HEK293T (cell line): ENCODE measurements at regions not wholly inside any gene's neighbourhood (a gene's known extent, or its start where the extent isn't known, plus 50 kb on each side); places are given as distances from the start of the nearest gene placed in this dataset.
"Not testable (repeated sequence)": the region's sequence is repeated elsewhere in the genome, so short reads cannot be mapped to it uniquely, and the experiment has no call there.

Experiments
- CTCF ChIA-PET: fragments of 350-600 bp; formaldehyde crosslinking; extraction: SDS; loops from one replicate; lab custom pipeline; 2021; ENCODE audit warnings: antibody characterized with exemption, inconsistent platforms; lab: Yijun Ruan, JAX
- POLR2A ChIA-PET: fragments of 350-600 bp; formaldehyde crosslinking; extraction: SDS; loops from one replicate; lab custom pipeline; 2020; ENCODE audit warnings: antibody characterized with exemption, inconsistent platforms; lab: Yijun Ruan, JAX
- DNase-seq: peaks from one replicate; pipeline ENCODE4 v3.0.0; 2012; ENCODE audit warnings: mixed read lengths; ENCODE audit errors: extremely low spot score
- ARNT ChIP-seq: fragments of 450-650 bp; IDR thresholded peaks from 2 replicates; pipeline ENCODE4 v1.6.1; 2017; ENCODE audit warnings: mild to moderate bottlenecking
- BHLHE40 ChIP-seq: fragments of 450-650 bp; IDR thresholded peaks from 2 replicates; pipeline ENCODE4 v1.6.1; 2016; ENCODE audit warnings: mild to moderate bottlenecking, moderate library complexity, borderline replicate concordance
- CTBP1 ChIP-seq: fragments of 450-650 bp; IDR thresholded peaks from 2 replicates; pipeline ENCODE4 v1.6.1; 2016; ENCODE audit warnings: borderline replicate concordance
- ELF4 ChIP-seq: fragments of 450-650 bp; IDR thresholded peaks from 2 replicates; pipeline ENCODE4 v1.6.1; 2017; ENCODE audit warnings: antibody characterized with exemption
- FOXA1 ChIP-seq: fragments of 450-650 bp; IDR thresholded peaks from 2 replicates; pipeline ENCODE4 v1.6.1; 2016; ENCODE audit warnings: mild to moderate bottlenecking
- FOXK2 ChIP-seq: fragments of 450-650 bp; IDR thresholded peaks from 2 replicates; pipeline ENCODE4 v1.6.1; 2016; ENCODE audit warnings: mild to moderate bottlenecking
- FOXM1 ChIP-seq: fragments of 450-650 bp; IDR thresholded peaks from 2 replicates; pipeline ENCODE4 v1.6.1; 2017; ENCODE audit warnings: mild to moderate bottlenecking, borderline replicate concordance
- HDGF ChIP-seq: fragments of 450-650 bp; IDR thresholded peaks from 2 replicates; pipeline ENCODE4 v1.6.1; 2017; ENCODE audit warnings: antibody characterized with exemption, borderline replicate concordance
- L3MBTL2 ChIP-seq: fragments of 450-650 bp; conservative IDR thresholded peaks from 2 replicates; pipeline ENCODE4 v1.6.1; 2016; ENCODE audit warnings: mild to moderate bottlenecking
- LEF1 ChIP-seq: fragments of 450-650 bp; IDR thresholded peaks from 2 replicates; pipeline ENCODE4 v1.6.1; 2017; ENCODE audit warnings: mild to moderate bottlenecking, borderline replicate concordance
- NFRKB ChIP-seq: fragments of 450-650 bp; IDR thresholded peaks from 2 replicates; pipeline ENCODE4 v1.6.1; 2016; ENCODE audit warnings: mild to moderate bottlenecking, moderate library complexity
- SP1 ChIP-seq: fragments of 450-650 bp; IDR thresholded peaks from 2 replicates; pipeline ENCODE4 v1.6.1; 2017
- SUZ12 ChIP-seq: fragments of 450-650 bp; IDR thresholded peaks from 2 replicates; pipeline ENCODE4 v1.6.1; 2016; ENCODE audit warnings: mild to moderate bottlenecking
- TARDBP ChIP-seq: fragments of 450-650 bp; IDR thresholded peaks from 2 replicates; pipeline ENCODE4 v1.6.1; 2016
- ZNF384 ChIP-seq: fragments of 450-650 bp; IDR thresholded peaks from 2 replicates; pipeline ENCODE4 v1.6.1; 2016
- TF ChIP-seq, protein P1 (sequence below): fragments of 450-650 bp; IDR thresholded peaks from 2 replicates; pipeline ENCODE4 v1.6.1; 2016

DNA sequence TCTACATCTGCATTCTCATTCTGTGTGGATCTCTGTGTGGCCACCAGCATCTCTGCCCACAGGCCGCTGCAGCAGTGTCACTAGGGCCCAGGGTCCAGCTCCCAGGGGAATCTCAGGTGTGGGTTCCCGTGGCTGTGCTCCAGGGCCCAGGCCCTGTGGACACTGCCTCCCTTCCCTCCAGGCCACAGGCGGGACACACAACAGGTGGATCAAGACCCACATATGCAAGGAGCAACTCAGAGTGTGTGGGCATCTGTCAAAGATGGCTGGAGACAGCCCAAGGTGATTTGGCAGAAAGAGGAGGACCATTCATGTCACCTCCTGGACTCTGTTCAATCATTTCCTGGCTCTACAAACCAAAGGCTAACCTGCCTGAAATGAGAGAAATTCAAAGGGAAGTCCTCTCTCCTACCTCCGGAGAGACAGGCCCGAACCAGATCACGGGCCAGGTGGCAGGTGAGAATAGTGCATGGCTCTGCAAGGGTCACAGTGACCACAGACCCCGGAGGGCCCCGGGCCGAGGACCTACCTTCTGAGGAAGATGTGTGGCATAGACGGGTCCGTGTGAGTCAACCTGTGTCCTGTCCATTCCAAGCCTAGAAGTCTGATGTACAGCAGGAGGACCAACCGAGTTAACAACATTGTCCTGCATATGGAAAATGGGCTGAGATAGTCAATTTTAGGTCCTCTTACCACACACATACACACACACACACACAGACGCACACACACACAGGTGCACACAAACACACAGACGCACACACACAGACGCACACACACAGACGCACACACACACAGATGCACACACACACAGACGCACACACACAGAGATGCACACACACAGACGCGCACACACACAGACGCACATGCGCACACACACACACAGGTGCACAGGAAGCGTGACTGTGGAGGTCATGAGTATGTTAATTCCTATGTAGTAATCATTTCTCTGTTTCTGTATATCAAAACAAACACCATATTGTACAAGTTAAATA is 1068.5 kb downstream of the BRD1 start:
- TF ChIP-seq LEF1 (no peak), SP1 (no peak), FOXK2 (no peak), ELF4 (no peak), FOXM1 (no peak), BHLHE40 (no peak), TARDBP (no peak), HDGF (no peak), FOXA1 (no peak), CTBP1 (no peak)
- TF ChIP-seq, protein P1, sequence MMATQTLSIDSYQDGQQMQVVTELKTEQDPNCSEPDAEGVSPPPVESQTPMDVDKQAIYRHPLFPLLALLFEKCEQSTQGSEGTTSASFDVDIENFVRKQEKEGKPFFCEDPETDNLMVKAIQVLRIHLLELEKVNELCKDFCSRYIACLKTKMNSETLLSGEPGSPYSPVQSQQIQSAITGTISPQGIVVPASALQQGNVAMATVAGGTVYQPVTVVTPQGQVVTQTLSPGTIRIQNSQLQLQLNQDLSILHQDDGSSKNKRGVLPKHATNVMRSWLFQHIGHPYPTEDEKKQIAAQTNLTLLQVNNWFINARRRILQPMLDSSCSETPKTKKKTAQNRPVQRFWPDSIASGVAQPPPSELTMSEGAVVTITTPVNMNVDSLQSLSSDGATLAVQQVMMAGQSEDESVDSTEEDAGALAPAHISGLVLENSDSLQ = no peak
- DNase-seq = no peak
- CTCF ChIA-PET = no interaction called here
- POLR2A ChIA-PET = no interaction called here

GRCh38 chr22:48757985-48758561 is 1069.6 kb downstream of the BRD1 start:
- TF ChIP-seq L3MBTL2 (no peak), NFRKB (no peak), LEF1 (no peak), CTBP1 (no peak), ZNF384 (no peak), SUZ12 (no peak), HDGF (no peak), FOXM1 (no peak)
- TF ChIP-seq, protein P1 = peak; percentile 30; the same call in 1 of the 2 replicates
- DNase-seq = no peak
- POLR2A ChIA-PET = no interaction called here
- CTCF ChIA-PET = no interaction called here

DNA sequence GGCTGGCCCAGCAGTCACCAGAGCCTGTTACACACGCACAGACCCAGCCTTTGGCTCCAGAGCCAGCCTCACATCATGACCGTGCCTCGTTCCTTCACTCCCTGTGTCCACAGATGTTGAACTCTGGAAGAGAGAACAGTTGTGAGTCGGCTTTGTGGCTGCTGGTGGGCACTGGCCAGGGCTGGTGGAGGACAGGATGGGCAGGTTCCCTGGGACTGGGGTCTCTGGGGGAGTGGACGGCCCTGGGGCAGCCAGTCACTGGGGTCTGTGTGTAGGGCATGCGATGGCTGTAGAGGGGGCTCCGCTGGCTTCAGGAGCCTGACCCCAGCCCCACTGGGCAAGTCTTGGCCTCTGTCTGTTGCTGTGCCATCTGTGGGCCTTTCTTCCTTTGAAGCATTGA is 1070.1 kb downstream of the BRD1 start:
- TF ChIP-seq FOXM1 = no peak
- no peak for TF ChIP-seq ZNF384
- TF ChIP-seq FOXA1 = no peak
- no peak for TF ChIP-seq HDGF
- TF ChIP-seq L3MBTL2 = no peak
- TF ChIP-seq FOXK2 = no peak
- TF ChIP-seq, protein P1 = no peak
- TF ChIP-seq LEF1 = no peak
- TF ChIP-seq NFRKB = no peak
- TF ChIP-seq ELF4 = no peak
- no peak for TF ChIP-seq SP1
- TF ChIP-seq CTBP1 = no peak
- no peak for TF ChIP-seq BHLHE40
- no peak for TF ChIP-seq SUZ12
- TF ChIP-seq TARDBP = no peak
- no peak for TF ChIP-seq ARNT
- DNase-seq = no peak
- CTCF ChIA-PET = no interaction called here
- POLR2A ChIA-PET = no interaction called here

DNA sequence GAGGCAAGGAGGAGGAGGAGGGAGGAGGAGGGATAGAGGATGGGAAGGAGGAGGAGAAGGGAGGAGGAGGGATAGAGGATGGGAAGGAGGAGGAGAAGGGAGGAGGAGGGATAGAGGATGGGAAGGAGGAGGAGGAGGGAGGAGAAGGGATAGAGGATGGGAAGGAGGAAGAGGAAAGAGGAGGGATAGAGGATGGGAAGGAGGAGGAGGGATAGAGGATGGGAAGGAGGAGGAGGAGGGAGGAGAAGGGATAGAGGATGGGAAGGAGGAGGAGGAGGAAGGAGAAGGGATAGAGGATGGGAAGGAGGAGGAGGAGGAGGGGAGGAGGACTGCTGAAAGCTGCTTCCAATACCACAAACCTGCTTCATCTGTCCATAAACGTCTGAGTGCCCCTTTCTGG is 1070.5 kb downstream of the BRD1 start:
- DNase-seq, CTCF ChIA-PET, POLR2A ChIA-PET: not testable (repeated sequence)

- DNase-seq = no peak
- POLR2A ChIA-PET = no interaction called here
- CTCF ChIA-PET = no interaction called here
- TF ChIP-seq SUZ12 = no peak
- no peak for TF ChIP-seq SP1
- TF ChIP-seq ARNT = no peak
- TF ChIP-seq L3MBTL2 = no peak
- no peak for TF ChIP-seq FOXK2
- no peak for TF ChIP-seq FOXM1
- no peak for TF ChIP-seq BHLHE40
- TF ChIP-seq, protein P1 = no peak
Measured at GRCh38 chr22:48756146-48757111, 1071.2 kb downstream of the BRD1 start.
